ENCODE measurements at regions not wholly inside any gene's neighbourhood (a gene's known extent, or its start where the extent isn't known, plus 50 kb on each side); places are given as distances from the start of the nearest gene placed in this dataset.
"Not testable (repeated sequence)": the region's sequence is repeated elsewhere in the genome, so short reads cannot be mapped to it uniquely, and the experiment has no call there.

DNA sequence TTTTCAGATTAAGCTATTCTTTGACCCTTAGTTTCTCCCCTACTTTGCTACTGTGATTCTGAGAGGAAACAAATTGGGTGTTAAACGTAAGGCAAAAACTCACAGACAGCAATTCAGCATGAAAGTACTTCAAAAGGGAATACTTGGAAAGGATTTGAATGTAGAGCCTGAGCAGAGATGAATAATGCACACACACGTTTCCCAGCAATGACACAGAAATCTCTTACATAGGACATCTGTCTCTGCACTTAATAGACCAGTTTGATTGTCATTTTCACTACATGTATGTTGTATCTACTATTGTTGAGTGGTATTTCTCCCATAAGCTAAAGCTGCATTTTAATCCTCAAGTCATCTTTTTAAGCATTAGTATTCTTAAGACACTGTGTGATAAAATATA is 166.1 kb upstream of the TEX13C start:
- no peak overlapping the region for H3K4me3 ChIP-seq (ENCODE audit: low read depth, low read length)
- TF ChIP-seq, protein P1, sequence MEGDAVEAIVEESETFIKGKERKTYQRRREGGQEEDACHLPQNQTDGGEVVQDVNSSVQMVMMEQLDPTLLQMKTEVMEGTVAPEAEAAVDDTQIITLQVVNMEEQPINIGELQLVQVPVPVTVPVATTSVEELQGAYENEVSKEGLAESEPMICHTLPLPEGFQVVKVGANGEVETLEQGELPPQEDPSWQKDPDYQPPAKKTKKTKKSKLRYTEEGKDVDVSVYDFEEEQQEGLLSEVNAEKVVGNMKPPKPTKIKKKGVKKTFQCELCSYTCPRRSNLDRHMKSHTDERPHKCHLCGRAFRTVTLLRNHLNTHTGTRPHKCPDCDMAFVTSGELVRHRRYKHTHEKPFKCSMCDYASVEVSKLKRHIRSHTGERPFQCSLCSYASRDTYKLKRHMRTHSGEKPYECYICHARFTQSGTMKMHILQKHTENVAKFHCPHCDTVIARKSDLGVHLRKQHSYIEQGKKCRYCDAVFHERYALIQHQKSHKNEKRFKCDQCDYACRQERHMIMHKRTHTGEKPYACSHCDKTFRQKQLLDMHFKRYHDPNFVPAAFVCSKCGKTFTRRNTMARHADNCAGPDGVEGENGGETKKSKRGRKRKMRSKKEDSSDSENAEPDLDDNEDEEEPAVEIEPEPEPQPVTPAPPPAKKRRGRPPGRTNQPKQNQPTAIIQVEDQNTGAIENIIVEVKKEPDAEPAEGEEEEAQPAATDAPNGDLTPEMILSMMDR (IDR thresholded peaks at IDR 0.05; ENCODE audit: borderline replicate concordance, insufficient read depth, low read depth, low read length): no peak

DNA sequence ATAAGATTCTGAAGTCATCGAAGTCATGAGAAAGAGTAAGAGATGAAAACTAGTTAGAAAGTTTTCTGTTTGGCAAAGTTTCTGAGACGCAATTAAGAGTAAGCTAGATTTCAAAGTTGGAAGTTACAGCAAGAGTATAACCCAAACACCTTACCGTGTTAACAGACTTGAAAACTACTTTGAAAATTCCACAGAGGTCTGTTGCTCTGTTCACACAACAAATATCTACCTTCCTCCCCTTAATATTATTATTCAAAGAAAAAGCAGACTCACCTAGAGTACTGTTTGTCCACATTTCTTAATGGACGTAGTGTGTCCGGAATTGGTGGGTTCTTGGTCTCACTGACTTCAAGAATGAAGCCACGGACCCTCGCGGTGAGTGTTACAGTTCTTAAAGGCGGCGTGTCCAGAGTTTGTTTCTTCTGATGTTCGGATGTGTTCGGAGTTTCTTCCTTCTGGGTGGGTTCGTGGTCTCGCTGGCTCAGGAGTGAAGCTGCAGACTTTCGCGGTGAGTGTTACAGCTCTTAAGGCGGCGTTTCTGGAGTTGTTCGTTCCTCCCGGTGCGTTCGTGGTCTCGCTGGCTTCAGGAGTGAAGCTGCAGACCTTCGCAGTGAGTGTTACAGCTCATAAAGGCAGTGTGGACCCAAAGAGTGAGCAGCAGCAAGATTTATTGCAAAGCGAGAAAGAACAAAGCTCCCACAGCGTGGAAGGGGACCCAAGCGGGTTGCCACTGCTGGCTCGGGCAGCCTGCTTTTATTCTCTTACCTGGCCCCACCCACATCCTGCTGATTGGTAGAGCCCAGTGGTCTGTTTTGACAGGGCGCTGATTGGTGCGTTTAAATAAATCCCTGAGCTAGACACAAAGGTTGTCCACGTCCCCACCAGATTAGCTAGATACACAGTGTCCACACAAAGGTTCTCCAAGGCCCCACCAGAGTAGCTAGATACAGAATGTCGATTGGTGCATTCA is 165.1 kb upstream of the TEX13C start:
- H3K4me3 ChIP-seq (ENCODE audit: low read depth, low read length): not testable (repeated sequence)

DNA sequence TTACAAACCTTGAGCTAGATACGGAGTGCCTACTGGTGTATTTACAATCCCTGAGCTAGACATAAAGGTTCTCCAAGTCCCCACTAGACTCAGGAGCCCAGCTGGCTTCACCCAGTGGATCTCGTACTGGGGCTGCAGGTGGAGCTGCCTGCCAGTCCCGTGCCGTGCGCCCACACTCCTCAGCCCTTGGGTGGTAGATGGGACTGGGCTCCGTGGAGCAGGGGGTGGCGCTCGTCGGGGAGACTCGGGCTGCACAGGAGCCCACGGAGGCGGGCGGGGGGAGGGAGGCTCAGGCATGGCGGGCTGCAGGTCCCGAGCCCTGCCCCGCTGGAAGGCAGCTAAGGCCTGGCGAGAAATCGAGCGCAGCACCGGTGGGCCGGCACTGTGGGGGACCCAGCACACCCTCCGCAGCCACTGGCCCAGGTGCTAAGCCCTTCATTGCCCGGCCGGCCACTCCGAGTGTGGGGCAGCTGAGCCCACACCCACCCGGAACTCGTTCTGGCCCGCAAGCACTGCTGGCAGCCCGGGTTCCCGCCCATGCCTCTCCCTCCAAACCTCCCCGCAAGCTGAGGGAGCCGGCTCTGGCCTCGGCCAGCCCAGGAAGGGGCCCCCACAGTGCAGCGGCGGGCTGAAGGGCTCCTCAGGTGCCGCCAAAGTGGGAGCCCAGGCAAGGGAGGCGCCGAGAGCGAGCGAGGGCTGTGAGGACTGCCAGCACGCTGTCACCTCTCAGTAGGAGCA is 164.2 kb upstream of the TEX13C start:
- H3K4me3 ChIP-seq (ENCODE audit: low read depth, low read length): not testable (repeated sequence)

- TF ChIP-seq, protein P1 (IDR thresholded peaks at IDR 0.05; ENCODE audit: borderline replicate concordance, insufficient read depth, low read depth, low read length): no peak
- no peak overlapping the region for H3K4me3 ChIP-seq (ENCODE audit: low read depth, low read length)
Measured at GRCh38 chrX:125170459-125170858, 149.2 kb upstream of the TEX13C start.

GRCh38 chrX:125172531-125172930 is 147.1 kb upstream of the TEX13C start:
- TF ChIP-seq, protein P1 (IDR thresholded peaks at IDR 0.05; ENCODE audit: borderline replicate concordance, insufficient read depth, low read depth, low read length): no peak
- no peak overlapping the region for H3K4me3 ChIP-seq (ENCODE audit: low read depth, low read length)

- no peak overlapping the region for H3K4me3 ChIP-seq (ENCODE audit: low read depth, low read length)
- TF ChIP-seq, protein P1 (IDR thresholded peaks at IDR 0.05; ENCODE audit: borderline replicate concordance, insufficient read depth, low read depth, low read length): no peak
Measured at GRCh38 chrX:125175991-125176584, 143.6 kb upstream of the TEX13C start.

DNA sequence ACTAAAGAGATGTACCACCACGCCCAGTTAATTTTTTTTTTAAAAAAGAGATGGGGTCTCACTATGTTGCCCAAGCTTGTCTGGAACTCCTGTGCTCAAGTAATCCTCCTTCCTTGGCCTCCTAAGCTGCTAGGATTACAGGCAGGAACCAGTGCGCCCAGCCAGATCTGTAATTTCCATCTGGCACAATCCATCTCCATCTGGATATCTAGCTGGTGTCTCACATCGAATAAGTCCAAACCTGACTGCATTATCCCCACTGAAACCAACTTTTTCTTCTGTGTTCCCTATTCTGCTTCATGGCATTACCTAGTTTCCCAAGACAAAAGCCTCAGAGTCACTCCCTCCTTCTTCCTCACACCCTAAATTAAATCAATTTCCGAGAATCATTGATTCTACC is 125.8 kb upstream of the TEX13C start:
- no peak overlapping the region for H3K4me3 ChIP-seq (ENCODE audit: low read depth, low read length)
- TF ChIP-seq, protein P1 (IDR thresholded peaks at IDR 0.05; ENCODE audit: borderline replicate concordance, insufficient read depth, low read depth, low read length): no peak

Measured in GM12875 (cell line).